KG1 (cell line): ENCODE measurements at regions not wholly inside any gene's neighbourhood (a gene's known extent, or its start where the extent isn't known, plus 50 kb on each side); places are given as distances from the start of the nearest gene placed in this dataset.

Source experiments
- DNase-seq: peaks from one replicate; lab custom pipeline; 2025; lab: John Stamatoyannopoulos, UW

- DNase-seq = peak; percentile 33
Observed at GRCh38 chr1:80059940-80060339, 1053.4 kb upstream of the ADGRL4 start.

GRCh38 chr1:80056179-80056578, 1049.6 kb upstream of the ADGRL4 start:
- DNase-seq = no peak

- DNase-seq = no peak
Observed at GRCh38 chr1:80054129-80054528, 1047.6 kb upstream of the ADGRL4 start.

- no peak for DNase-seq
Observed at GRCh38 chr1:80053613-80054012, 1047.1 kb upstream of the ADGRL4 start.

DNA sequence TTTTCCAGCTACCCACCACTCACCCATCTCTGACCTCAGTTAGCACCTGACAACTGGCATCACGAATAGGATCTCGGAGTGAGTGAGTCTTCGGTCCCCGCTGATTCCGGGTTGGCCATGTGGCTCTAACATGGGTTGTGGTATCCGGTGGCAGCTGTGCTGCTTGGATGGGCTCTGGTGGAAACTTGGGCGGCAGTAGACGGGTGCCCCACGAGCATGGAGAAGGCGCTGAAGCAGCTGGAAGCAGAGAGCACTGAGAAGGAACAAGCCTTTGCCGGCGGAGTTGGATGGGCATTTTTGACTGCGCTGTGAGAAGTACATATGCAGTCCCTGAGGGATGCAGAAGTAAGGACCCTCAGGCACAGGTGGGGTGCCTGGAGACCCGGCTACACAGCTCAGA, 1044.0 kb upstream of the ADGRL4 start:
- DNase-seq = no peak

GRCh38 chr1:80050085-80050484, 1043.6 kb upstream of the ADGRL4 start:
- DNase-seq = no peak

DNA sequence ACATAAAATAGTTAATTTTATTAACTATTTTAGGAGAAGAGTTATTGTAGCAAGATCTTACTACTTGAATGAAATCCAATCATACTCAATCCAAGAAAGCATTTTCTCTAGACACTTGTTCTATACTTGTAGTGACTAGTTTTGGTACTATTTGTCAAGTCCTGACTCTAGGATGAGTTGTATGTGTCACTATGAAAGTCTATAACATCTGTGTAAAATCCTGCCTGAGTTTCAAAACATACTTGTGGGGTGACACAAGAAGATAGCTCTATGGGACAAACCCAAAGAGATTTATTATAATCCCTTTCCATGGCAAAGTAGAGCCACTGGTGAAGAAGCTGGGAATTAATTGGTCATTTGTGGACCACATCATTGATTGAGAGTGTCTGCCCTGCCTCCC, 1042.2 kb upstream of the ADGRL4 start:
- DNase-seq = no peak

DNA sequence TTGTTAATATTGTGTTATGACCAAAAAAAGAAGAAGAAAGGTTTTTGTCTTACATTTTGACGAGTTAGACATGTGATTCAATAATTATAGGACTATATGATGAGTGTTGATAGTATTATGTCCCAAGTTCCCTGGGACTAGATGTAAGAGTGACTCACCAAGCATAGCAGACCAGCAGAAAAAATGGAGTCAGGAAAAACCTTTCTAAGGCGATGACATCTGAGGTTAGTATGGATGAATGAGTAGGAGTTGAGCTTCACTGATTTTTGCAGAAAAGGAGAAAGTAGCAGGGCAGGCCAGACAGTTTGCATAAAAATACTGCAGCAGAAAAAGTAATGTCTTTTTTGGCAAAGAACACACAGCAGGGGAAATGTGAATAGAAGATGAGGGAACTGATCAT, 1041.3 kb upstream of the ADGRL4 start:
- DNase-seq = no peak

GRCh38 chr1:80044662-80045061, 1038.1 kb upstream of the ADGRL4 start:
- DNase-seq = no peak

DNA sequence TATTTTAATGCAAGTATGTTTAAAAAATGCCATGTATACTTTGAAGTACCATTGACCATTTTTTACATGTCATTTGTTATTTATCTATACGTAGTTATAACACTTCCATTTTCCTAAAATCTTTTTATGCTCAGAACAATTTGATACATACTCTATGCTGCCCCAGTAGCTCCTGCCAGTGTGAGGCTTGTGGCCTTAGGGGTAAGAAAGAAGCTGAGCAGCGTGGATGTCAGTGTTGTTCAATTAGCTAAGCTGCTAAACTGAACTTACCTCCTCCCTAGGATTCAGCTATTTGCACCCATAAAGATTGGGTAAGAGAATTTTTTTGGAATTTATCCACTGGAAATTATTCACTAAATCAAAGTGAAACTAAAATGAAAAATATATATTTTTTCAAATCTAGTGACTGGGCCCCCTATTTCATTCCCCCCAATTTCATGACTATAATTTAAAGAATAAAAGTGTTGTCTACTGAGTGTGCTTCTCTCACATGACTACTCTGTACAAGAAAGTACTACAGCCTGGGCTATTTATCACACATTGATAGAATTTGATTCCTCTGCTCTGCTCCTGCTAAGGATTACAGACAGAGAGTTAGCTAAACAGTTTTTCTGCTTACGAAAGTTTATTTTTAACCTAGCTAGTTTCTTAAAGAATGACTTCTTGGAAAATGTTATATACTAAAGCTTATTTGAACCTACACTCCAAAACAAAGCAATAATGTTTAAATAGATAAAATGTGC, 1030.3 kb upstream of the ADGRL4 start:
- no peak for DNase-seq

- DNase-seq = no peak
Observed at GRCh38 chr1:80023358-80023757, 1016.8 kb upstream of the ADGRL4 start.

GRCh38 chr1:80021891-80022290, 1015.4 kb upstream of the ADGRL4 start:
- DNase-seq = no peak

DNA sequence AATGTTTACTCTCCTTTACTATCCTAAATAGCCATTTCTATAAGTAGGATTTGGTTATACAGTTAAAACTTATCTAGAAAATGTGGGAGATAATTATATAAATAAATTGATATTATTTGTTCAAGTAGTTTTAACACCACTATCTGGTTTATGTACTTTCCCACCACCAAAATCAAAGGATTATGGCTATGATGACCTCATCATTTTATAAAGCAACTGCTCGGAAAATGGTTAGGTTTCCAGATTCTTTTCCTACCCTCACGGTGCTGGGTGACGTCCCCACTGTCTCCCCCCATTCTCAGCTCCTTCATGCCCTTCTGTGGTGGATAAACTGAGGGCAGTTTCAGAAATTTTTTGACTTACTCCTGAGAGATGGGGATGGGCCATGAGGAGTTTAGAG, 1011.8 kb upstream of the ADGRL4 start:
- DNase-seq = no peak

DNA sequence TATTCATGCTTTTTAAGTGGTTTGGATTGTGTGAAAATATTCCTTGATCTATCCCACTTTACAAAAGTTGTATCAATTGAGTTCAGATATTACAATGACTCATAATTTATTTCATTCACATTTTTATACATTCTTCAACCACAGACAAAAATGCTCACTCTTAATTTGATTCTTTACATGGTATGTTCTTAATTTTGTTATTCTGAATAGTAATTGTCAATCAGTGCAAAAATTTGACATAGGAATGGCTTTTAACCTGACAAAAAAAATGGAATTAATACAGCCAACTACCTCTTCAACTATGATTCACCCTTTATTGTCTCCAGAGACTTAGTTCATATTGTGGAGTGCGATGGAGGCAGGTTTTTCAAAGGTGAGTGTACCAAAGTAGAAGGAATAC, 1002.4 kb upstream of the ADGRL4 start:
- DNase-seq = no peak

- DNase-seq = no peak
Observed at GRCh38 chr1:80003250-80003649, 996.7 kb upstream of the ADGRL4 start.

GRCh38 chr1:79988401-79988800, 981.9 kb upstream of the ADGRL4 start:
- DNase-seq = no peak

GRCh38 chr1:79982211-79982610, 975.7 kb upstream of the ADGRL4 start:
- DNase-seq = no peak

DNA sequence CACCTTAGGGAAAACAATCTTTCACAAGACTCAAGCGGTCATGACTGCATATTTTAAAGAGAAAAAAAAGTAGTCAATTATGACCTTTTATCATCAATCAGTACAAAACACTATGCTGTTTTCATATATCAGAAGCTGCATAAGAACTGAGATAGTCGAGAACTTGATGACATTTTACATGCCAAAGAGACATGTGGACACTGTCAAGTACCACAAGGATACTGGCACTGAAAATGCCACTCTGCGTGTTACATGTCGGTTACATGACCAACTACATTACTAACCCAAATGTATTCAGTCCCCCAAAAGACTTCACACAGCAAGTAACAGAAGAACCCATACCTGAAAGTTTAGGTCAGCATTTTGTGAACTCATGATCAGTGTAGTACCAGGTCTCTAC, 975.0 kb upstream of the ADGRL4 start:
- DNase-seq = no peak

DNA sequence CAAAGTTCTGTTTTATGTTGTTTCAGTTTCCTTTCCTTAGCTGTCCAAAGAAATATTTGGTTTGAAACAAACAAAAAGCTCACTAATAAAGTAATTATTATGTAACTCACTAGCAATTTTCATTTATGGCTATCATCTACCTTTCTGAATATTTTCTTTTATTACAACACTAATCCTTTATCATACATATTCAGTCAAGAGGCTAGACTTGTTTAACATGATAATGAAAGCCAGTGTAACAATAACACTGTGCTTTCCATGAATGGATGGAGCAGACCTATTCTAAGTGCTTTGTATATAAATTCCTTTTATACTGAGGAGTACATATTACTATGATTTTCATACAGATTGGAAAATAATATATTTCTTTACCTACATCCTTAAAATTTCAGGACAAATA, 972.8 kb upstream of the ADGRL4 start:
- no peak for DNase-seq

GRCh38 chr1:79976287-79976686, 969.8 kb upstream of the ADGRL4 start:
- DNase-seq = no peak

DNA sequence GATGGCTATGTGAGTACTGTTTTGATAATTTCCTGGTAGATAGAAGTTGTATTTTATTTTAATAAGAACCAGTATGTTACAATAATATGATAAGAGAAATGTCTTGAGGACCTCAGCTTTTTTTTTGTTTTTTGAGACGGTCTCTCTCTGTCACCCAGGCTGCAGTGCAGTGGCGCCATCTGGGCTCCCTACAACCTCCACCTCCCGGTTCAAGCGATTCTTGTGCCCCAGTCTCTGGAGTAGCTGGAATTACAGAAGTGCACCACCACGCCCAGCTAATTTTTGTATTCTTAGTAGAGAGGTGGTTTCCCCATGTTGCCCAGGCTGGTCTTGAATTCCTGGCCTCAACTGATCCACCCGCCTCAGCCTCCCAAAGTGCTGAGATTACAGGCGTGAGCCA, 968.1 kb upstream of the ADGRL4 start:
- no peak for DNase-seq

GRCh38 chr1:79969886-79970285, 963.4 kb upstream of the ADGRL4 start:
- no peak for DNase-seq

DNA sequence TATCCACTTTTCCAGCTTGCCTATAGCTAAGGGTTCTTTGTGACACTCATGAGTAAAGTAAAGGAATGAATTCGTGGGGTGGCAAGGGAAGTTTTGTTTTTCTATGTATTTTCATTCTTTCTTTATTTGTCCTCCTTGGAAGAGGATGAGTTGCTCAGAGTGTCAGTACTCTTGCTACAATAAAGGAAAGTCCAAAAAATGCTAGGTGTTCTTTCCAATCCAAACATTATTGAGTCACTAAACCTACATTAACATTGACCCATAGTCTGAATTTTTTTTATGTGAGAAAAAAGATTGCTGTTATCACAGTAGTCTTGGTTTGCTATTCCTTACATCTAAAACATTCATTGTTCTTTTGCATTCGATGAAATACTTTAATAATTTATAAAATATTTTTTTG, 959.9 kb upstream of the ADGRL4 start:
- DNase-seq = no peak

- DNase-seq = no peak
Observed at GRCh38 chr1:79959635-79960034, 953.1 kb upstream of the ADGRL4 start.

DNA sequence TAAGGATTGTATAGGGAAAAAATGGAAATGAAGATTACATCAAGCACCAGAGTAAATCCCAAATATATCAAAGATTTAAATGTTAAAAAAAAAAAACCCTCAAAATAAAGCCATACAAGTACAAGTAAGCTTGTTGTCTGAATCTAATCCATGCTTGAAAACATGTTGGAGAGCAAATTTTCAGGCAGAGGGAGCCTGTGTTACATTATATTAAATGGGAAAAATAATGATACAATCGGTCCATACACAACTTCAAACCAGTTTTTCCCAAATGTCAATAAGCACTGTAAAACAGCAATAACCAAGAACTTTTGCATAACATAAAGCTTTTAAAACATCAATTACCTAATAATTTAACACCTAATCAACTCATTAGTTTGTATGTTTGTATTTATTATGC, 949.4 kb upstream of the ADGRL4 start:
- DNase-seq = no peak
